ENCODE measurements at regions not wholly inside any gene's neighbourhood (a gene's known extent, or its start where the extent isn't known, plus 50 kb on each side); places are given as distances from the start of the nearest gene placed in this dataset.
"Not testable (repeated sequence)": the region's sequence is repeated elsewhere in the genome, so short reads cannot be mapped to it uniquely, and the experiment has no call there.

GRCh38 chr3:150357923-150358607 lies 50.0 kb upstream of the TSC22D2 start:
- intact Hi-C loops (cut with micrococcal nuclease): no loop called here

GRCh38 chr3:150357140-150357539 lies 51.0 kb upstream of the TSC22D2 start:
- intact Hi-C loops (cut with micrococcal nuclease): no loop called here

GRCh38 chr3:150355574-150355973 lies 52.5 kb upstream of the TSC22D2 start:
- intact Hi-C loops (cut with micrococcal nuclease): no loop called here

- intact Hi-C loops (cut with micrococcal nuclease): no loop called here
Observed at GRCh38 chr3:150352931-150353330, 55.2 kb upstream of the TSC22D2 start.

- intact Hi-C loops (cut with micrococcal nuclease): no loop called here
Observed at GRCh38 chr3:150351398-150351797, 56.7 kb upstream of the TSC22D2 start.

- intact Hi-C loops (cut with micrococcal nuclease): no loop called here
Observed at GRCh38 chr3:150349314-150350097, 58.6 kb upstream of the TSC22D2 start.

- intact Hi-C loops (cut with micrococcal nuclease): no loop called here
Observed at GRCh38 chr3:150348500-150348899, 59.6 kb upstream of the TSC22D2 start.

- intact Hi-C loops (cut with micrococcal nuclease): no loop called here
Observed at GRCh38 chr3:150346981-150347863, 60.9 kb upstream of the TSC22D2 start.

GRCh38 chr3:150346266-150346665 lies 61.8 kb upstream of the TSC22D2 start:
- intact Hi-C loops (cut with micrococcal nuclease): no loop called here

GRCh38 chr3:150345021-150345538 lies 63.0 kb upstream of the TSC22D2 start:
- intact Hi-C loops (cut with micrococcal nuclease): no loop called here

GRCh38 chr3:150344079-150344759 lies 63.9 kb upstream of the TSC22D2 start:
- intact Hi-C loops (cut with micrococcal nuclease): no loop called here

- intact Hi-C loops (cut with micrococcal nuclease): no loop called here
Observed at GRCh38 chr3:150342896-150343467, 65.1 kb upstream of the TSC22D2 start.

- intact Hi-C loops (cut with micrococcal nuclease): no loop called here
Observed at GRCh38 chr3:150341891-150342290, 66.2 kb upstream of the TSC22D2 start.

- intact Hi-C loops (cut with micrococcal nuclease): not testable (repeated sequence)
Observed at GRCh38 chr3:150336363-150336762, 71.7 kb upstream of the TSC22D2 start.

- intact Hi-C loops (cut with micrococcal nuclease): no loop called here
Observed at GRCh38 chr3:150335631-150336030, 72.5 kb upstream of the TSC22D2 start.

- intact Hi-C loops (cut with micrococcal nuclease): no loop called here
Observed at GRCh38 chr3:150334974-150335373, 73.1 kb upstream of the TSC22D2 start.

- intact Hi-C loops (cut with micrococcal nuclease): no loop called here
Observed at GRCh38 chr3:150333477-150333876, 74.6 kb upstream of the TSC22D2 start.

GRCh38 chr3:150331978-150332568 lies 76.0 kb upstream of the TSC22D2 start:
- intact Hi-C loops (cut with micrococcal nuclease): no loop called here

GRCh38 chr3:150330872-150331271 lies 77.2 kb upstream of the TSC22D2 start:
- intact Hi-C loops (cut with micrococcal nuclease): no loop called here

- intact Hi-C loops (cut with micrococcal nuclease): no loop called here
Observed at GRCh38 chr3:150330174-150330573, 77.9 kb upstream of the TSC22D2 start.
